HG03045 (cell line): ENCODE measurements at regions not wholly inside any gene's neighbourhood (a gene's known extent, or its start where the extent isn't known, plus 50 kb on each side); places are given as distances from the start of the nearest gene placed in this dataset.
"Not testable (repeated sequence)": the region's sequence is repeated elsewhere in the genome, so short reads cannot be mapped to it uniquely, and the experiment has no call there.

ENCODE experiments used
- ATAC-seq: cut with Tn5 transposase; IDR thresholded peaks from one replicate; pipeline ENCODE4 v1.9.1; 2021; ENCODE audit warnings: mild to moderate bottlenecking, moderate library complexity; ENCODE audit not compliant: unreplicated experiment

DNA sequence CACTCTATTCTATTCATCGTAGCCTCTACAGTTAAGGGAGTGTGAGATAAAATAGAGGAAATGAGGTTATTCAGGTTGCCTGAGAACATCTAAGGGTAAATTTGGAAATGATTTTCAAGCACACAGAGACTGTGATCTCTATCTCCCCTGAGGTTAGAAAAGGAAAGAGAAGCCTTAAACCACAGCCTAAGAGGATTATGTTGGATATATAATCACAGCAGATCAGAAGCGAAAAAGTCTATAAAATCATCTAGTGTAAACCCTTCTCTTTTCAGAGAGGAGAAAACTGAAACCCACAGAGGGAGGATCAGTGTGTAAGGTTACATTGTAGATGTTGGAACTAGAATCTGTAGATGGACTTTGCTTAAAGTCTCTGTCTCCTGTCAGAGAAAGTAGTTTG is 90.6 kb upstream of the SEMA3E start:
- ATAC-seq, result no peak

DNA sequence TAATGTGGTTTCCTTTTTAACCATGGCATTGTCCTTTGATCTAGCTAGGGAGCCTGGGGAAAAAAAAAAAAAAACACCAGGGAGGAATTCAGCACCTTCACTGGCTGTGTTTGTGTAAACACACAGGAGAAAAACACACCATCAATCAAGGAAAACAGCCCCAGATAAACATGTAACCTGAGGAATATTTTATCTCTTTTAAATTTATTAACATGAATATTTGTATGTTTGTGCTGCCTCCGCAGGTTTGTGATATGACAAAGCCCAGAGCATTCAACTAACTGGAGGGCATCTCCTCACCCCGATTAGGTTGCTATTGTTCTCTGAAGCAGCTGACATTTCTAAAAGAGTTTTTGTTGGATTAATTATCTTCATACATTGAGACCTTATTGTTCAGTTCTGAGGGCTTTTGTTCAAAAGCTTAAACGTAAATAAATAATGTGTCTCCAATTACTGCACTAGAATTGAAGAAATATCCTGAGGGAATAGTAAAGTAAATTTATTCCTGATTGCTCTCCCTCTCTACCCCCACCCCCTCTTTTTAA is 89.4 kb upstream of the SEMA3E start:
- ATAC-seq, result no peak

DNA sequence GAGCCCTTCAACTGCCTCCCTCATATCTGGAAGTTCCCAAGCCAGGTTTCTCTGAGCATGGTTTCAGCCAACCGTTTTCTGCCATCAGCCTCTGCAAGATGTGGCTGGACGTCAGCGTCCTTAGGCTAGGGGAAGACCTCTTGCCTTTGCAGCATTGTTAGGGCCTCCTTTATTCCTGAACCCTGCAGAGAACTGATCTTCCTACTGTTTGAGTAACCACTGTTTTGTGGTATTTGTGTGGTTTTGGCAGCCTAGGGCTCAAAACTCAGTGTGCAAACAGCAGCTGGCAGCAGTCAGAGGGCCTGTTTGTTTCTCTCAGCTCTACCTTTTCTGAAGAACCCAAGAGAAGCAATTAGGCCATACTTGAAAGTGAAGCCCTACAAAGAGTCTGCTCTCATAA is 83.4 kb upstream of the SEMA3E start:
- no peak for ATAC-seq

DNA sequence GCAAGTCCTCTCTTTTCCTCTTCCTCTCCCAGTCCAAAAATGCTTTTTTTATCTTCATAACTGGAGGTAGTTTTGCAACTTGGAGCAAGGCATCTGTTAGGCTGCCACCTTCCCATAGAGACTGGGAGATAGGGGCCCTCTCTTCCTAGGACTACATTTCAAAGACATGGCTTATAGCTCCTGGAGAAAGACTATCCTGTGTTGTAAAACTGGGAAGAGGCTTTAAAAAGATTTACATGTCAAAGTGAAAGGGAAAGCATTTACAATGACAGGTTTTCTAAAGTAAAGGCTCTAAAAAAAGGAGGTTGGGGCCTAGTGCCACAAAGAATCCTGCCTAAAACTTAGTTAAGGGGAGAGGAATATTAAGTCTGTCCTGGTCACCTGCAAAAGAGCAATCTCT is 82.2 kb upstream of the SEMA3E start:
- ATAC-seq, result no peak

DNA sequence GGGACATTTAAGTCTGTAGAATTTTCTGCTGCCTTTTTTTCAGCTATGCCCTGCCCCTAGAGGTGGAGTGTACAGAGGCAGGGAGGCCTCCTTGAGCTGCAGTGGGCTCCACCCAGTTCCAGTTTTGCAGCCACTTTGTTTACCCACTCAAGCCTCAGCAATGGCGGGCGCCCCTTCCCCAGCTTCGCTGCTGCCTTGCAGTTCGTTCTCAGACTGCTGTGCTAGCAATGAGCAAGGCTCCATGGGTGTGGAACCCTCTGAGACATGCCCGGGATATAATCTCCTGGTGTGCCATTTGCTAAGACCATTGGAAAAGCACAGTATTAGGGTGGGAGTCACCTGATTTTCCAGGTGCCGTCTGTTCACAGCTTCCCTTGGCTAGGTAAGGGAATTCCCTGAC is 68.0 kb upstream of the SEMA3E start:
- ATAC-seq, result not testable (repeated sequence)

DNA sequence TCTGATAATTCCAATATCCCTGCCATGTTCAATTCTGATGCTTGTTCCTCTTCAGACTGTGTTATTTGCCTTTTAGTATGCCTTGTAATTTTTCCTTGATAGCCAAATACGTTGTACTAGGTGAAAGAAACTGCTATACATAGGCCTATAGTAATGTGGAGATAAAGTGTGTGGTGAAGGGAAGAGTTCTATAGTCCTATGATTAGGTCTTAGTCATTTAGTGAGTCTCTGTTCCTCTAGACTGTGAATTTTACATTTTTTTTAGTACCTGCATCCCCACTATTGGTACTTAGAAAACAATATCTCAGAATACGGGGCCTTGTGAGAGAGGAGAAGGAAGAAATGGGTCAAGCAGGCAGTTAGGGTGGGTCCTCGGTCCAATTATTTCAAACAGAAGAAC is 59.6 kb upstream of the SEMA3E start:
- ATAC-seq, result no peak

DNA sequence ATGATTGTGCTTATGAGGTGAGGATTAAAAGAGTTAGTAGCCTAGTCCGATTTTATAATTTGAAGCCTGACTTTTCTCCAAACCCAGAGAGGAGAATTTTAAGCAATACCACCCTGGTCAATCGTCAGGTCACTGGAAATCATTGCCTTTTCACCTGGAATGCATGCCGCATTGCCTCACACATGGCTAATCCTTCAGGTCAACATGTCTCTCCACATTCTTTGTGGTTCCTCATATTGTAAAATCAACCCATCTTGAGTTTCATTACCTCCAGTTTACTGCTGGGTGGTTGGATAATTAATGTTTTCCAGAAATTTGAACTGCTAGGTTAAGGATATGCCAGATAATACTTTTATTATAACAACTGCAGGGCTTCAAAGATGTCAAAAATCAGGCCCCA is 55.6 kb upstream of the SEMA3E start:
- ATAC-seq, result no peak

DNA sequence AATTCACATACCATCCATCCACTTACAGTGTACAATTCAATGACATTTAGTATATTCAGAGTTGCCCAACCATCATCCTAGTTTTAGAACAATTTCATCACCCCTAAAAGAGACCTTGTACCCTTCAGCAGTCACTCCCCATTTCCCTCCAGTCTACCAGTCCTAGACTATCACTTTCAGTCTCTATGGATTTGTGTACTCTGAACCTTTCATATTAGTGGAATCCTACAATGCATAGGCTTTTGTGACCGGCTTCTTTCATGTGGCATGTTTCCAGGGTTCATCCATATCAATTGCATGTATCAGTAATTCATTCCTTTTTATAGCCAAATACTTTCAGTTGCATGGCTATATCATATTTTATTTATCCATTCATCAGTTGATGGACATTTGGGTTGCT is 53.5 kb upstream of the SEMA3E start:
- ATAC-seq, result no peak

DNA sequence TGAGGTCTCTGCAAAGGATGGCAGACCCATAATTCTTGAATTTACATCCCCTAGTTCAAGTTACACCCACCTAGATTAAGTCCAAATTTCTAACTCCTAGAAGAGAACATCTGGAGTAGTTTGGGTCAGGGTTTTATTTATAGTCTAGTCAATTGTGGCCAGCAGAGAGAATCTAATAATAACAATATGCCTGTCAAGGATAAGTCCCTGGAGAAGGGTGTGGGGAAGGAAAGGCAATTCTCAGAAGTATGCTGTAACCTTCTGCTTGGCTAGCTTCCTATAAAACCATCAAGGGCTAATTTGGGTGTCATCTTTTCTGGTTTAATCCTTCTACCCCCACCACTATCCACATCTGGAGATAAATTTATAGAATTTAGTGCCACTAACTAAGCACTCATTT is 52.8 kb upstream of the SEMA3E start:
- no peak for ATAC-seq
